HEK293T (cell line): ENCODE measurements at regions not wholly inside any gene's neighbourhood (a gene's known extent, or its start where the extent isn't known, plus 50 kb on each side); places are given as distances from the start of the nearest gene placed in this dataset.

Experiments
- ARNT ChIP-seq: fragments of 450-650 bp; IDR thresholded peaks from 2 replicates; pipeline ENCODE4 v1.6.1; 2017; ENCODE audit warnings: mild to moderate bottlenecking
- BHLHE40 ChIP-seq: fragments of 450-650 bp; IDR thresholded peaks from 2 replicates; pipeline ENCODE4 v1.6.1; 2016; ENCODE audit warnings: mild to moderate bottlenecking, moderate library complexity, borderline replicate concordance
- CTBP1 ChIP-seq: fragments of 450-650 bp; IDR thresholded peaks from 2 replicates; pipeline ENCODE4 v1.6.1; 2016; ENCODE audit warnings: borderline replicate concordance
- ELF4 ChIP-seq: fragments of 450-650 bp; IDR thresholded peaks from 2 replicates; pipeline ENCODE4 v1.6.1; 2017; ENCODE audit warnings: antibody characterized with exemption
- FOXA1 ChIP-seq: fragments of 450-650 bp; IDR thresholded peaks from 2 replicates; pipeline ENCODE4 v1.6.1; 2016; ENCODE audit warnings: mild to moderate bottlenecking
- FOXM1 ChIP-seq: fragments of 450-650 bp; IDR thresholded peaks from 2 replicates; pipeline ENCODE4 v1.6.1; 2017; ENCODE audit warnings: mild to moderate bottlenecking, borderline replicate concordance
- HDGF ChIP-seq: fragments of 450-650 bp; IDR thresholded peaks from 2 replicates; pipeline ENCODE4 v1.6.1; 2017; ENCODE audit warnings: antibody characterized with exemption, borderline replicate concordance
- LEF1 ChIP-seq: fragments of 450-650 bp; IDR thresholded peaks from 2 replicates; pipeline ENCODE4 v1.6.1; 2017; ENCODE audit warnings: mild to moderate bottlenecking, borderline replicate concordance
- NFRKB ChIP-seq: fragments of 450-650 bp; IDR thresholded peaks from 2 replicates; pipeline ENCODE4 v1.6.1; 2016; ENCODE audit warnings: mild to moderate bottlenecking, moderate library complexity
- SP1 ChIP-seq: fragments of 450-650 bp; IDR thresholded peaks from 2 replicates; pipeline ENCODE4 v1.6.1; 2017
- SUZ12 ChIP-seq: fragments of 450-650 bp; IDR thresholded peaks from 2 replicates; pipeline ENCODE4 v1.6.1; 2016; ENCODE audit warnings: mild to moderate bottlenecking
- TARDBP ChIP-seq: fragments of 450-650 bp; IDR thresholded peaks from 2 replicates; pipeline ENCODE4 v1.6.1; 2016
- ZNF384 ChIP-seq: fragments of 450-650 bp; IDR thresholded peaks from 2 replicates; pipeline ENCODE4 v1.6.1; 2016
- TF ChIP-seq, protein P1 (sequence below): fragments of 450-650 bp; IDR thresholded peaks from 2 replicates; pipeline ENCODE4 v1.6.1; 2016

GRCh38 chrX:102835504-102836146, 101.4 kb upstream of the RAB40AL start:
- TF ChIP-seq CTBP1 (no peak), FOXA1 (no peak), LEF1 (no peak), SP1 (no peak), ARNT (no peak), NFRKB (no peak), FOXM1 (no peak), TARDBP (no peak), HDGF (no peak), ELF4 (no peak), SUZ12 (no peak), ZNF384 (no peak), BHLHE40 (no peak)
- TF ChIP-seq, protein P1, sequence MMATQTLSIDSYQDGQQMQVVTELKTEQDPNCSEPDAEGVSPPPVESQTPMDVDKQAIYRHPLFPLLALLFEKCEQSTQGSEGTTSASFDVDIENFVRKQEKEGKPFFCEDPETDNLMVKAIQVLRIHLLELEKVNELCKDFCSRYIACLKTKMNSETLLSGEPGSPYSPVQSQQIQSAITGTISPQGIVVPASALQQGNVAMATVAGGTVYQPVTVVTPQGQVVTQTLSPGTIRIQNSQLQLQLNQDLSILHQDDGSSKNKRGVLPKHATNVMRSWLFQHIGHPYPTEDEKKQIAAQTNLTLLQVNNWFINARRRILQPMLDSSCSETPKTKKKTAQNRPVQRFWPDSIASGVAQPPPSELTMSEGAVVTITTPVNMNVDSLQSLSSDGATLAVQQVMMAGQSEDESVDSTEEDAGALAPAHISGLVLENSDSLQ = no peak
